ENCODE measurements at regions not wholly inside any gene's neighbourhood (a gene's known extent, or its start where the extent isn't known, plus 50 kb on each side); places are given as distances from the start of the nearest gene placed in this dataset.

DNA sequence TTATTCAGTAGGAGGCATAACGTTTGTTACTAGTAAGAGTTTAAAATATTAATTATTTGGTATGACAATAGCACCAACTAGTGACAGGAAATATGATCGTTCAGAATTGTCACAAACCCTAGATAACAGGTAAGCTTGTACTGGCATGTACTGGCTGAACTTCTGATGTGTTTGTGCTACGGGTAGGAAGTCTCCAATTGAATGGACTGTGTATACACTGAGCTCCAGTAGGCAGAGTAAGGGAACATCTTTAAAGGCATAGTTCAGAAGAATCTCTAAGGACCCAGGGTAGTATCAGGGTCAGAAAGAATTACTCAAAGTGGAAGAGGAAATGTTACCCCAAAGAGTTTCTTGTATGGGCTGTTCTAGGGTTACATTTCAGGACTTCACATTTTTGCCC is 230.4 kb downstream of the EDA2R start:
- no peak overlapping the region for H3K14ac ChIP-seq (replicated peaks; ENCODE audit: low read depth, low read length)
- H3K4ac ChIP-seq (ENCODE audit: low read depth, low read length), result no peak overlapping the region
- H3K18ac ChIP-seq (ENCODE audit: low read depth, low read length), result no peak overlapping the region
- H3K4me1 ChIP-seq (ENCODE audit: control insufficient read depth, insufficient read depth, low read length), result no peaks in the 10 kb centered on the region
- H2AK9ac ChIP-seq (replicated peaks; ENCODE audit: low read depth, low read length, poor library complexity), result no peak overlapping the region
- in situ Hi-C loops (cut with MboI; ENCODE audit: low sequenced_read_pairs) (no loop called here), intact Hi-C loops (cut with micrococcal nuclease) (no loop called here), dilution Hi-C loops (cut with HindIII; ENCODE audit: low sequenced_read_pairs, unreplicated experiment) (no loop called here)
- H4K5ac ChIP-seq (ENCODE audit: low read depth, low read length), result no peak overlapping the region
- H2BK15ac ChIP-seq (ENCODE audit: low read depth, low read length), result no peak overlapping the region
- no peaks in the 10 kb centered on the region for H3K79me1 ChIP-seq (ENCODE audit: low read depth in 1 of 2, low read length in 2 of 2)
- no peak overlapping the region for H2BK5ac ChIP-seq (ENCODE audit: low read depth, low read length, poor library complexity, severe bottlenecking)
- ATAC-seq (ENCODE audit: low read depth), result no peak
- WGBS, 2 experiments (ENCODE audit: extremely low coverage in 2 of 2, insufficient read length in 1 of 2), result no CpG with 5 or more reads among the region's 3 CpGs
- no peak for TF ChIP-seq SMC3 (IDR thresholded peaks at IDR 0.05; ENCODE audit: low read depth, low read length)
- TF ChIP-seq POLR2A (IDR thresholded peaks at IDR 0.05; ENCODE audit: low read depth, low read length), result no peak
- TF ChIP-seq CEBPB (IDR thresholded peaks at IDR 0.05; ENCODE audit: low read depth, low read length), result no peak
- no peak for TF ChIP-seq NFE2L2 (IDR thresholded peaks at IDR 0.05; ENCODE audit: low read depth, low read length)
- TF ChIP-seq MXI1 (IDR thresholded peaks at IDR 0.05; ENCODE audit: borderline replicate concordance, low read depth, low read length), result no peak
- no peak for TF ChIP-seq MAFK (IDR thresholded peaks at IDR 0.05; ENCODE audit: low read depth, low read length)
- H2BK20ac ChIP-seq (ENCODE audit: low read depth, low read length), result no peak overlapping the region
- no peaks in the 10 kb centered on the region for H3K36me3 ChIP-seq (ENCODE audit: control insufficient read depth, insufficient read depth, low read length)
- no TSS peak for BruUV-seq (replicated peaks)
- no peak overlapping the region for H3K9ac ChIP-seq (ENCODE audit: low read depth, low read length)
- DNase-seq, result no peak
- peaks cover 2% of the 10 kb centered on the region; the same call in 1 of the 2 replicates for H3K9me3 ChIP-seq (ENCODE audit: control insufficient read depth, insufficient read depth, low read length)
- H4K8ac ChIP-seq (ENCODE audit: low read depth in 2 of 2, low read length in 2 of 2), result no peak overlapping the region
- no peak overlapping the region for H2AFZ ChIP-seq (replicated peaks; ENCODE audit: low read length, poor library complexity)
- H3K4me3 ChIP-seq (ENCODE audit: insufficient read depth, low read depth, low read length), result no peak overlapping the region
- ChIA-PET CTCF (interaction anchor here (0.9 kb wide), 1 partner anchor 321 kb away, joined by 3 read pairs; no protein-coding TSS in a partner anchor), POLR2A (ENCODE audit: unreplicated experiment) (no interaction called here)
- no peak overlapping the region for H2AK5ac ChIP-seq (ENCODE audit: low read depth, low read length)
- no peak overlapping the region for H3K23ac ChIP-seq (ENCODE audit: low read depth, low read length)
- no peak overlapping the region for H3K56ac ChIP-seq (ENCODE audit: extremely low read depth, insufficient read depth, low read length)
- no peaks in the 10 kb centered on the region for H4K20me1 ChIP-seq (ENCODE audit: insufficient read depth, low read length)
- H2BK120ac ChIP-seq (ENCODE audit: low read depth, low read length), result no peak overlapping the region
- H3K27me3 ChIP-seq (ENCODE audit: control insufficient read depth, insufficient read depth, low read length), result no peaks in the 10 kb centered on the region; the same call in 1 of the 2 replicates
- no peak overlapping the region for H4K91ac ChIP-seq (ENCODE audit: insufficient read depth, low read depth, low read length)
- no peak overlapping the region for H3K4me2 ChIP-seq (ENCODE audit: low read depth, low read length)
- H3K27ac ChIP-seq (ENCODE audit: insufficient read depth, low read length), result no peak overlapping the region
- H3K9me1 ChIP-seq (ENCODE audit: insufficient read depth, low read length), result no peaks in the 10 kb centered on the region
